HG02884 (cell line): ENCODE measurements at regions not wholly inside any gene's neighbourhood (a gene's known extent, or its start where the extent isn't known, plus 50 kb on each side); places are given as distances from the start of the nearest gene placed in this dataset.
"Not testable (repeated sequence)": the region's sequence is repeated elsewhere in the genome, so short reads cannot be mapped to it uniquely, and the experiment has no call there.

Experiments used
- ATAC-seq: cut with Tn5 transposase; IDR thresholded peaks from one replicate; pipeline ENCODE4 v1.9.1; 2021; ENCODE audit warnings: mild to moderate bottlenecking, moderate library complexity; ENCODE audit not compliant: unreplicated experiment

DNA sequence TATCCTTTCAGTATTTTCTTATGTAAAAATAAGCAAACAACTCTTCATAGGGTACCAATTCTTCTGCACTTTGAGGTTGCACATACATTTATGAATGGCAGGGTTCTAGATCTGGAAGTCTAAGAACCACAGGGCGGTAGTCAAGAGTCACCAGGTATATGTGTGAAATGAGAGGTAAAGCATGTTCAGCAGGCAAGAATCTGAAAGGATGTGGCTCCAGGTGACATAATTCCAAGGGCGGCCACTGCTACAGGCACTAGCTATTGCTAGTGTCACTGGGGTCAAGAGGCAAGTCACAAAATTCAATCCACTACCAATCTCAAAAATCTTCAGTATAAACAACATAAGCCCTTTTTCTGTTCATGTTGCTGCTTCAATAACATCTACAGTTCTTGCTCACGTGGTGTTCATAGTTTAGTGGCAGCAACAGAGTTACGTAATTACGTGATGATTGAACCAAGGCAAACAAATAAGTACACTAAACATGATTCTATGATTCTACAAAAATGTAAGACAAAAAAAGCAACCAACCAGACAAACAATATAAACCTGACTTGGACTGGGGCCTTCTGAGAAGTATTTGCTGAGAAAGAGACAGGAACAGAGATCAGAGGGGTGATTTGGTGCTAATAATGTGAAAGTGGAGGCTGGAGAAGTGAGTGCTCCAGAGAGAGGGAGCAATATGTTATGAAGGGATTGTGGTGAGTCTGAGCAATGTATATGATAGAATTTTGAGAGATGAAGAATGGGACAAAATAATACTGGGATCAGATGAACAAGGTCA, 101.7 kb downstream of the NAA11 start:
- no peak for ATAC-seq

DNA sequence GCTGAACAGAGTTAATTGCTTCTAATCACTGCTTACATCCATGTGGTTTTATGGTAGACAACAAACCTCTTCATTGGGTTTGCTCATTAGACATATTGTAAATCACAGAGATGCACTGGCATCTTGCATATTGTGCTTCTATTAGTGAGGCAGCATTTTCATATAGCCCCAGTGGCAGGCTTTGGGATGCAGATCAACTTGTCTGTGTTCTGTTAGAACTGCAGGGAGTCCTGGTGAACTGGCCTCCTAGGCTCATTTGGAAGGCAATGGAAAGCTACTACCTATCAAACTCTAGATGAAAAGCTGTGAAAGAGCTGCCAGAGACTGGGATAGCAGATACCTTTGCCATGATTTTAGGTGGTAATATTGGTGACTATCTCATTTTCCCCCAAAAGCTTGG, 108.8 kb downstream of the NAA11 start:
- no peak for ATAC-seq

DNA sequence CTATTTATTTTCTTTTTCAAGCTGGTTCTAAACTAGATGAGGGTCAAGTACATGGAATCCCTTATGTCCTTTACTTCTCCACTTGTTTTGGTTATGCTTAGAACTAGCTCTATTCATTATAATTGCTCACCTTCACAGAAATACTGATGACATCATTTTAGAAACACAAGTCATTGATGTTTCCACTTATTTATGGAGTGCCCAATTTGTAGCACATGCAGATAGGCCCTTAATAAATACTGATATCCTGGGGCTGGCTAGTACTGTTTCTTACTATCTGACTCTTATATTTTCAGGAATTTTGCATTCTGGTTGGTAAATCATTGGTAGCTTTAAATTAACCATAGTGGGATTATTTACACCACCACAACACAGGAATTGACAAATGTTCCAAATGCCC, 112.2 kb downstream of the NAA11 start:
- no peak for ATAC-seq

DNA sequence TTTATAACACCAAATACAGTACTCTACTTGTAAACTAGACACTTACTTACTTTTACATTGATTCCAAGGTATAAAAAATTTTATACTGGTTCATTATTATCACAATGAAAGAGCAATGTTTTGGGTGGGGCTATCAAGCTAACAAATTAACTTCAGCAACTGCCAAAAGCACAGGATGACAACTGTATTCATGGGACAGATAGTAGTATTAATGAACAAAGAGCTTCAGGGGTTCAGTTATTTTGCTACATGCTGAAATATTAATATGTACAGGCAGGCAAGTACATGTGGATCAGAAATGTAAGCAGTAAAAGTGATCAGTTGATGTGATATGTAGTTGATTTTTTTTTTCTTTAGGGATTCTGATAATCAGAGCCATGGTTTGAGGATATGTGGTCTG, 112.9 kb downstream of the NAA11 start:
- ATAC-seq, result no peak

DNA sequence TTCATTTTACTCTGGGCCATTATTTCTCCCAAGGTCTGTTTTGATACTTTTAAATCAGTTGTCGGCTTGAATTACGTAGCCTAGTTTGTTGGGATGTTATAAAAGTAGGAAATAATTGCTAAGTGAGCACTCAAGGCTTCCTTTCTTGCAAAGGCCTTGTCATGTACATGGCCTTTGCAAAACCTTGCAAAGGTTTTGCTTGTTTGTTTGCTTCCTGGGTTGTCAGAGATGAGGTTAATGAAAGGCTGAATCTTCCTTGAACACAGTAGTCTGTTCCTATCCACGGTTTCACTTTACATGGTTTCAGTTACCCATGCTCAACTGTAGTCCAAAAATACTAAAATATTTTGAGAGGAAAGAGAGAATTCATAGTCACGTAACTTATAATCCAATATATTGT, 113.5 kb downstream of the NAA11 start:
- ATAC-seq, result no peak

DNA sequence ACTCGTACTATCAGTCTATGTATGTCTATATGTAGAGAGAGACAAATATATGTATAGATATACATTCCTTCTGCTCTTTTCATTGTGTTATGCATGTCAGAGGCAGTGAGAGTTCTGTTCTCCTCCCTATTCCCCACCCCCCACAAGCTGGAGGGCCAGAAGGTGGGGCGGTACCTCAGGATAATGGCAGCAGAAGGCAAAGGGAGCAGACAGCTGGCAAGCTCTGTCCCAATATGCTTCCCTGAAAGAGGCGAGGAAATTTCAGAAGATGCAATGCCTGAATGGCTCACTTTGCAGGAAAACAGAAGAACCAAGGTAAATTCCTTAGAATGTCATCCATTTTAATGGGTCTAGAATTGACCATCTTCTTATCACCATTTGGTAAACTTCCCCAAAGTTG, 114.4 kb downstream of the NAA11 start:
- ATAC-seq, result no peak

DNA sequence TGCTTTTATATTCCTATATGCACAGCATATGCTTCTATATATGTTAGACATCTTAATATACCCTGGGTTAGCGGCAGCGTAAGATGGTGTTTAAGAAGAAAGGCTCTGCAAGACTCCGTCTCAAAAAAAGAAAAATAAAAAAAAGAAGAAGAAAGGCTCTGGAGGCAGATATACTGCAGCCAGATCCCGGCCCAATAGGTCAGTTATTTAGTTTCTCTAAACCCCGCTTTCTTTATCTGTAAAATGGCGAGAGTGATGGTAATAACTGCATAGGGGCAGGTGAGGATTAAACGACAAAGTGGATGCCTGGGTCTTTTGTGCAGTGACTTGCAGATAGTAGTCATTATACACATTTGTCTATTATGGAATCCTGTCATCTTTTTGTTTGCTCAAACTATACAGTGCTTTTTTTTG, 115.2 kb downstream of the NAA11 start:
- no peak for ATAC-seq

DNA sequence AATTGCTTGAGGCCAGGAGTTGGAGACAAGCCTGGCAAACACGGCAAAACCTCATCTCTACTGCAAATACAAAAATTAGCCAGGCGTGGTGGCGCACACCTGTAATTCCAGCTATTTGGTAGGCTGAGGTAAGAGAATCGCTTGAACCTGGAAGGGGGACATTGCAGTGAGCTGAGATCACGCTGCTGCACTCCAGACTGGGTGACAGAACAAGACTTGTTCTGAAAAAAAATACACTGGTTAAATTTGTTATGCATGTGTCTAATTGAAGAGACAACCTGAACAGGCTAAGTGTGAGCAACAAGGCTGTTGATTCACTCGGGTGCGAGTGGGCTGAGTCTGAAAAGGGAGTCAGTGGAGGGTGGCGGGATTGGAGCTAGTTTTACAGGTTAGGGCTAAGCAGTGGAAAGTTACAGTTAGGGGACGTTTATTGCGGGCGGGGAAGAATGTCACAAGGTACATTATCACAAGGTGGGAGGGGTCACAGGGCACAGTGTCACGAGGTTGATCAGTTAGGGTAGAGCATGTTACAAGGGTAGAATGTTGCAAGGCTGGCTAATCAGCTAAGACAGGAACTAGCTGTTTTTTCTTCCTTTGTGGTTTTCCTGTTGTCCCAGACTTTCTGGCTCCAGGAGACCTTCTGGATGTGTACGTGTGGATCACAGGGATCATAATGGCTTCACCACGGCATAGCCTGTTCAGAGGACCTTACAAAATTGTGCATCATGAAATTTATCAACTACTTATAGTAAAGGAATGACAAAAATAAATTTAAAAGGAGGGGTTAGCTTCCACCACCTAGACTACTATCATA, 115.8 kb downstream of the NAA11 start:
- ATAC-seq, result no peak

DNA sequence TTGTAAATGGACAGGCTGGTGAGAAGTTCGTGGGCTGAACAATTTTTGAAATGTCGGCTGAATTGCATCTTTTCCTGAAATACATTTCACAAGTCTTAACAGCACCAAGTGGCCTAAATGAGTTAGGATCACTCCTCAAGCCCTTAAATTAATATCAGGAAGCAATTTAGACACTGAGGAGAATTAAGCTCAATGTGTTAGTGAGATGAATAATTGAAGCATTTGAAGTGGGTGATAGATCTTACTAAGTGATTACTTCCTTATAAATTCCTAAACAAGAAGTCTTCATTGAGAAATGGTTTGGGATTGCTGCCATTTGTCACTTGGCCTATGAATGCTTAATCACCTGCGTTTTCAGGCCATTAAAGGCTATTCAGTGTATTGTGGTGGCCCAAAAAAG, 116.8 kb downstream of the NAA11 start:
- no peak for ATAC-seq

DNA sequence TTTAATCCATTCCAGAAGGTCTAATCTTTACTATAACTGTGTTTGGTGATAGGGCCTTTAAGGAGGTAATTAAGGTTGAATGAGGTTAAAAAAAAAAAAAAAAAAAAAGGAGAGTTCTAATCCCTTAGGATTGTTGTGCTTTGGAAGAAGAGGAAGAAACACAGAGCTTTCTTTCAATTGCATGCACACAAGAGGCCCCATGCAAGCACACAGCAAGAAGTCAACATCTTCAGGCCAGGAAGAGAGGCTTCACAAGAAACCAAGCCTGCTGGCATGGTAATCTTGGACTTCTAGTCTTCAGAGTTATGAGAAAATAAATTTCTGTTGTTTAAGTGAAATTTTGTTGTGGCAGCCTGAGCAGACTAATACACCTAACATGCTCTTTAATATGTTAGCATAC, 118.6 kb downstream of the NAA11 start:
- no peak for ATAC-seq

DNA sequence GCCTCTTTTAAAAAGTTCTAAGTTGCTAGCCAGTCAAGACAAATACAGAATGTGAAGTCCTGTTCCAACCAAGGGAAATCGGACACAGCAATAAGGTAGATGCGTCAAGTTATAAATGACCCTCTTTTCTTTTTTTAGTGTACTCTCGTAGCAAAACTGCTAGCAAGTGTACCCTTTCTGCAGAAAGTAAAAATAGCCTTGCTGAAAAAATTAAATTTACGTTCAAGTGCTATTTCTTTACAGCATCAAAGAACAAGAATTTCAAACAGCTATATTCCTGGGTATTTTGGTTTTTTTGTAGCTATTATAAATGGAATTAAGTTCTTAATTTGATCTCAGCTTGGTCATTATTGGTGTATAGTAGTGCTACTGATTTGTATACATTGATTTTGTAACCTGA, 119.2 kb downstream of the NAA11 start:
- no peak for ATAC-seq

DNA sequence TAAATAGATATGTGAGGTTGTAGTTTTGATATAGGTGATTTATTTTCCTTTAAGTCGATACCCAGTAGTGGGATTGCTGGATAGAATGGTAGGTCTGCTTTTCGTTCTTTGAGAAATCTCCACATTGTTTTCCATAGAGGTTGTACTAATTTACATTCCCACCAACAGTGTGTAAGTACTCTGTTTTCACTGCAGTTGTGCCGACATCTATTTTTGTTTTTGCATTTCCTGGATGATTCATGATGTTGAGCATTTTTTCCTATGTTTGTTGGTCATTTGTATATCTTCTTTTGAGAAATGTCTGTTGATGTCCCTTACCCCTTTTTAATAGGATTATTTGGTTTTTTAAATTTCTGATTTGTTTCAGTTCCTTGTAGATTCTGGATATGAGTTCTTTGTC, 120.7 kb downstream of the NAA11 start:
- ATAC-seq, result no peak

DNA sequence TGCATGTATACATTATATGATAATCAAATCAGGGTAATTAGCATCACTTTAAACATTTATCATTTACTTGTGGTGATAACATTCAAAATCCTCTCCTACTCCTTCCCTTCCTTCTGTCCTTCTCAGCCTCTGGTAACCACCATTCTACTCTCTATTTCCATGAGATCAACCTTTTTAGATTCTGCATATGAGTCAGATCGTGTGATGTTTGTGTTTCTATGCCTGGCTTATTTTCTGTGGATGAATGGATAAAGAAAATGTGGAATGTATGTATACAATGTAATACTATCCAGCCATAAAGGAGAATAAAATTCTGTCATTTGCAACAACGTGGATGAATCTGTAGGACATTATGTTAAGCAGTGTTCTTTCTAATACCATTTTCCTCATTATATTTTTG, 123.9 kb downstream of the NAA11 start:
- ATAC-seq, result no peak

DNA sequence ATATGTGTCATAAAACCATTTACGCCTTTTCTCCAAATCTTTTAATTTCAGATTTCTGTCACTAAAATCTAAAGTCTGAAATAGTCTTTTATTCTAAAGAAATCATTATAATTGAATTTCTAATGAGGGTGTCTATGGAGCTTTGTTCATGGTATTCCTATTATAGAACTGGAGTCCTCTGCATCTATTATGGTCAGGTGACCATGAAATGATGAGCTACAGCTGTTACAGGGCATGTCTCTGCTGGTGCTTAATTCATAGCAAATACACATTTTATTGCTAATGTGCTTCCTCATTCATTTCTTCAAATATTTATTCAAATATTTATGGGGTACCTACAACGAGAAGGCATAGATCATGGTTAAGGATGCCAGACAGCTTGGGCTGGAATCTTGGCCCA, 126.1 kb downstream of the NAA11 start:
- no peak for ATAC-seq

DNA sequence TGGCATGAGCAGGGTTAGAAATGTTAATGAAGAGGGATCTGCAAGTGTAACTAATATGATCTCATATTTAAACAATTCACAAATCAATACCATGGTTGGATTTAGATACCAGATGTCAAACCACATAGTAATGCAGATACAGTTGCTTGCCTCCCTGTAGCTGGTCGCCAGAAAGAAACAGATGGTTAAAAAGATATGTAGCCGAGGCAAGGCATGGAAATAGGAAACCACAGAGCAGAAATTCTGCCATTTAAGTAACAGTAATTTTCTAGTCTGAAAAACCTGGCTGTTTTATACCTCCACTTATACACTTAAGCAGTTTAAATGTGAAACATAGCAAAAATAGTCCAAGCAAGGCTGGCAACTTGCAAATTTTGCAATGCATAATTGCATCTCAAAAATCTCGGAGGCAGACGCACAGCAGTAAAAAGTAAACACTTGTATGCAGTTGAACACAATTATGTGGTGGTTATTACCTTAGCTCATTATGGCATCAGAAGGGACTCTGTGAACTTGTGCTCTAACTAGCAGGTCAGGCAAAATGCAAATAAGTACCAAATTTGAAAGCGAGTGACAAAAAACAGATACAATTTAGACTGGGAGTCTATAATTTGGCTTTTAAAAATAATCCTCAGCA, 126.8 kb downstream of the NAA11 start:
- no peak for ATAC-seq

DNA sequence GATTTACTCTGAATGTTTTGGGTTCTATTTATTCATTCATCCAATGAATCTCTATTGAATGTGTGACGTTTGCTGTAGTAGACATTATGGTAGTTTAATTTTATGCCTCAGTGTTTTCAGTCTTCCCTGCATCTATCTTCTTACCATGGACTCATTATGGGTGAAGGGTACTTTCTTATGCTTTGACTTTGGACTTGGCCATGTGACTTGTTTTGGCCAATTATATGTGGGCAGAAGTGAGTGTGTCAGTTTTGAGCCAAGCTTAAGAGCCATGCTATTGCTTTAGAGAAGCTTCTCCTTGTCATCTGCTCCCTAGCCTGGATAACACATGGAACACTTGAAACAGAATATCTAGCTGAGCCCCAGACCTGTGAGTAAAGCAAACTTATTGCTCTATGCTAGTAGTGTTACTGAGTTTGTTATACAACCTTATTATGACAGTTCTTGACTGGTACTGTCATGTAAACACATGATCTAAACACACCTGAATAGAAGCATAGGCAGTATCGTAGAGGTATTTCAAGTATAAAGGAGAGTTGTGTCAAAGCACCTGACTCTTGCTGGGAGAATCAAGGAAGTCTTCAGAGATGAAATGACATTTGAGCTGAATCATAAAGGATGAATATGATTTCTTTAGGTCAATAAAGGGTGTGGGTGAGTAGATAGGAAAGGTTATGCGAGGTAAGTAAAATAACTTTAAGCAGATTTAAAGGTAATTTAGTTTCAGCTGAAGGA, 128.4 kb downstream of the NAA11 start:
- ATAC-seq, result no peak

DNA sequence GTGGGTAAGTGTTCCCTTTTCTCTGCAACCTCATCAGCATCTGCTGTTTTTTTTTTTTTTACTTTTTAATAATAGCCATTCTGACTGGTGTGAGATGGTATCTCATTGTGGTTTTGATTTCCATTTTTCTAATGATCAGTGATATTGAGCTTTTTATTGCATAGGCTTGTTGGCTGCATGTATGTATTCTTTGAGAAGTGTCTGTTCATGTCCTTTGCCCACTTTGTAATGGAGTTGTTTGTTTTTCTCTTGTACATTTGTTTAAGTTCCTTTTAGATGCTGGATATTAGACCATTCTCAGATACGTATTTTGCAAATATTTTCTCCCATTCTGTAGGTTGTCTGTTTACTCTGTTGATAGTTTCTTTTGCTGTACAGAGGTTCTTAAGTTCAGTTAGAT, 134.6 kb downstream of the NAA11 start:
- not testable (repeated sequence) for ATAC-seq

DNA sequence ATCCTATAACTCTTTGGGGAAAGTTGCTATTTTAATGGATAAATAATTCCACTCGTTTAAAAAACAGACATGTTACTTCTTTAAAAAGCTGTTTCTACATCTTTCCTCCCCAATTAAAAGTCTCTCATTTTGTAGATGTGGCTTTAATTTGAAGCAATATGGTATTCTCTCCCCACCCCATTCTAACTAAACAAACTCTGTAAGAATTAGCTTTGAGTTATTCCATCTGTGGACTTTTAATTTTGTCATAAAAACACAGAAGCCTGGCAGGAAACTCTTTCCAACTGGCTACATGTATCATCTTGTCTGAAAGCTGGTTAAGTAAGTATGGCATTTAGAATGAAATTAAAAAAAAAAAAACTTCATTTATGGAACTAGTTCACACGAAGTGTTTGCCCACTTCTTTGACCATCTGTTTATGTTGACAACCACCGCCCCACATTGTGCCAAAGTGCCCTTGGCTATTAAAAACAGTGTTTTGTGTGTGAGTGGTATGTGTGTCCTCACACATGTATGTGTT, 140.3 kb downstream of the NAA11 start:
- ATAC-seq, result no peak

DNA sequence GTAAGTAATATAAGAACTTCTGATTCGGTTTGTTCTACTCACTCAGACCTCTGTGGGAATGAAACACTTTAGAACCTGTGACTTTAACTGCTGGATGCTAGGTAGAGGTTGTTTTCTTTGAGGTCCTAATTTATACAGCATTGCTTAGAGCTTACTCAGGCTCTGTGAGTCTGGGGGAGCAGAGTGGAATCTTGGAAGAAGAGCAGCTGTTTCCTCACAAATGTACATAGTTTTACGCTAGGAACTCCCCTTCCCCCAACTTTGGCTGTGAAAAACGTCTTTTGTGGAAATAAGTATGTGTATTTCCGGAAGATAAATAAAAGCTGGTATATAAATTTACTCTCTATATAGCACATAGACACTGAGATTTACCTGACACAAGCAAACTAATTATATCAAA, 141.4 kb downstream of the NAA11 start:
- ATAC-seq, result no peak

DNA sequence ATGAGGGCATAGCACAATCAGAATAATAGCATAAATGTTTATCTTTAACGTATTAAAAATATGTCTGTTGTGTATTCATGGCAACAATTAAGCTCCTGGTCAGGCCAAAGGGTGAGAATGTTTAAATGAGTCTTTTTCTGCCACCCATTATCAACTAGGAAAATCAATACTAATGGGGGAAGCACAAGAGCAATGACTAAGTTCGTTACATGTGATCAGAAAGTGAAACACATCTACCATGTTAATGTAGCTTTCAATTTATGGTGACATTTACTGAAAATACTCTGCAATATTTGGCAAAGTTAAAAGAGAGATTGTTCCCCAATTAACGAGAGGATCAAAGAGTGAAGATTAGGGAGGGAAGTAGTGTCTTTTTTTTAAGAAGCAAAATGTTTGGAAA, 143.7 kb downstream of the NAA11 start:
- ATAC-seq, result no peak

DNA sequence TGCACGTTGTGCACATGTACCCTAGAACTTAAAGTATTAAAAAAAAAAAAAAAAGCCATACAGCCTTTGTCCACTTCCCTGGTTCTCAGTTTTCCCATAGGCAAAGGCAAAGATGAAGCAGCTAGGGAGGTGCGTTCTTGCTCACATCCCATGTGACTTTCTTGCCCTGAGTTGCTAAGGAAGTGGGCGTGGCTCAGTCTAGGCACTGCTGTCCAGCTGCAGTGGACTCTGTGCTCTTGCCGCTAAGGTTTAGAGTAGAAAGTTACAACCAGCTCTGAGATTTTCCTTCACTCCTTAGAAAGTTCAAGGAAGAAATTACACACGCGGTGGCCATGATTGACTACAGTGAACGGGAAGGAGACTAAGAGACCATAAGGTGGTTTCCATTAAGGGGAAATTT, 144.7 kb downstream of the NAA11 start:
- no peak for ATAC-seq
